ENCODE measurements at regions not wholly inside any gene's neighbourhood (a gene's known extent, or its start where the extent isn't known, plus 50 kb on each side); places are given as distances from the start of the nearest gene placed in this dataset.

GRCh38 chr13:22655106-22655852, 525.5 kb upstream of the SGCG start:
- no peak for TF ChIP-seq CTCF (IDR thresholded peaks at IDR 0.05)
- TF ChIP-seq POLR2A (IDR thresholded peaks at IDR 0.05), result no peak
- Histone ChIP-seq H3K27ac (no peak overlapping the region), H3K4me1 (no peaks in the 10 kb centered on the region), H3K36me3 (no peaks in the 10 kb centered on the region), H3K4me3 (no peak overlapping the region), H3K27me3 (no peaks in the 10 kb centered on the region), H3K9me3 (peaks cover 0 to 5% (median 0%) of the 10 kb centered on the region in 12 donors)
- 52 to 62% (median 57%) methylated on average over 5 of the region's 5 CpGs for WGBS, 4 donors
- ATAC-seq (no peak), DNase-seq (no peak)
- intact Hi-C loops (cut with DNase I), result no loop called here

- Histone ChIP-seq H3K36me3 (no peaks in the 10 kb centered on the region), H3K27me3 (no peaks in the 10 kb centered on the region), H3K9me3 (peaks cover 0 to under 1% (median 0%) of the 10 kb centered on the region in 12 donors), H3K4me3 (no peak overlapping the region), H3K4me1 (no peaks in the 10 kb centered on the region), H3K27ac (no peak overlapping the region)
- TF ChIP-seq CTCF (IDR thresholded peaks at IDR 0.05) (no peak), POLR2A (IDR thresholded peaks at IDR 0.05) (no peak)
- ATAC-seq (no peak), DNase-seq (no peak)
- intact Hi-C loops (cut with DNase I), result no loop called here
- WGBS, 4 donors, result 62 to 72% (median 65%) methylated on average over 4 of the region's 4 CpGs
These were observed 518.0 kb upstream of the SGCG start for GRCh38 chr13:22662771-22663170.

GRCh38 chr13:22665506-22665905, 515.3 kb upstream of the SGCG start:
- TF ChIP-seq POLR2A (IDR thresholded peaks at IDR 0.05), result no peak
- TF ChIP-seq CTCF (IDR thresholded peaks at IDR 0.05), result no peak
- Histone ChIP-seq H3K27me3 (no peaks in the 10 kb centered on the region), H3K36me3 (no peaks in the 10 kb centered on the region), H3K9me3 (no peaks in the 10 kb centered on the region), H3K4me1 (no peaks in the 10 kb centered on the region), H3K4me3 (no peak overlapping the region), H3K27ac (no peak overlapping the region)
- ATAC-seq (no peak), DNase-seq (no peak)
- intact Hi-C loops (cut with DNase I), result no loop called here
- 52 to 69% (median 58%) methylated on average over 2 of the region's 2 CpGs for WGBS, 4 donors

- Histone ChIP-seq H3K4me1 (no peaks in the 10 kb centered on the region), H3K4me3 (no peak overlapping the region), H3K36me3 (no peaks in the 10 kb centered on the region), H3K27me3 (no peaks in the 10 kb centered on the region), H3K27ac (no peak overlapping the region), H3K9me3 (peaks cover 0 to 43% (median 18%) of the 10 kb centered on the region in 12 donors)
- intact Hi-C loops (cut with DNase I), result no loop called here
- DNase-seq, result no peak
- WGBS, 4 donors, result 75 to 81% (median 79%) methylated on average over 8 of the region's 8 CpGs
- ATAC-seq, result no peak
- no peak for TF ChIP-seq CTCF (IDR thresholded peaks at IDR 0.05)
- TF ChIP-seq POLR2A (IDR thresholded peaks at IDR 0.05), result no peak
These were observed 490.0 kb upstream of the SGCG start for GRCh38 chr13:22690756-22691155.
